Uterus (tissue), 3 donors: ENCODE measurements at regions not wholly inside any gene's neighbourhood (a gene's known extent, or its start where the extent isn't known, plus 50 kb on each side); places are given as distances from the start of the nearest gene placed in this dataset.

ENCODE experiments used
- DNase-seq, 2 donors: peaks; one replicate each; pipeline ENCODE4 v3.0.0-alpha.2; 2019 to 2020
- H3K27ac ChIP-seq, 2 donors: fragments of 200-600 bp; sonication (generic); 1 replicate in 1 of 2; 2 replicates in 1 of 2; pipeline ENCODE4 v1.5.1; 2016 to 2018
- H3K27me3 ChIP-seq, 2 donors: fragments of 200-600 bp; sonication (generic); one replicate each; pipeline ENCODE4 v1.5.1; 2018 to 2019; ENCODE audit warnings: control low read depth in 1 of 2
- H3K36me3 ChIP-seq, 2 donors: fragments of 200-600 bp; sonication (generic); one replicate each; pipeline ENCODE4 v1.5.1; 2019; ENCODE audit warnings: control low read depth in 1 of 2
- H3K4me1 ChIP-seq, 2 donors: fragments of 200-600 bp; sonication (generic); one replicate each; pipeline ENCODE4 v1.5.1; 2018 to 2019; ENCODE audit warnings: control low read depth in 1 of 2
- H3K4me3 ChIP-seq, 2 donors: fragments of 200-600 bp; sonication (generic); 1 replicate in 1 of 2; 2 replicates in 1 of 2; pipeline ENCODE4 v1.5.1; 2018 to 2019; ENCODE audit warnings: mild to moderate bottlenecking in 1 of 2
- H3K9me3 ChIP-seq, 2 donors: fragments of 200-600 bp; sonication (generic); one replicate each; pipeline ENCODE4 v1.5.1; 2019; ENCODE audit warnings: control low read depth in 1 of 2
- CTCF ChIP-seq, 4 experiments: fragments of 200-600 bp in 2 of 4; fragments of 450-650 bp in 2 of 4; sonication (generic) in 2 of 4; IDR thresholded peaks; one replicate each; pipeline ENCODE4 v1.5.1; 2016 to 2019; ENCODE audit warnings: antibody characterized with exemption in 4 of 4, mild to moderate bottlenecking in 2 of 4, moderate library complexity in 1 of 4
- POLR2A ChIP-seq, 2 donors: fragments of 450-650 bp; IDR thresholded peaks; one replicate each; pipeline ENCODE4 v1.6.1; 2016; ENCODE audit warnings: antibody characterized with exemption in 2 of 2, mild to moderate bottlenecking in 1 of 2, moderate library complexity in 1 of 2
- intact Hi-C: fragments of 100-400 bp; cut with DNase I; formaldehyde crosslinking; loops from one replicate; pipeline ENCODE4 v1.15.1; 2023; ENCODE audit warnings: low total_unique reads
- donor health status: DM: yes; HTN: yes; CAD: no.

DNA sequence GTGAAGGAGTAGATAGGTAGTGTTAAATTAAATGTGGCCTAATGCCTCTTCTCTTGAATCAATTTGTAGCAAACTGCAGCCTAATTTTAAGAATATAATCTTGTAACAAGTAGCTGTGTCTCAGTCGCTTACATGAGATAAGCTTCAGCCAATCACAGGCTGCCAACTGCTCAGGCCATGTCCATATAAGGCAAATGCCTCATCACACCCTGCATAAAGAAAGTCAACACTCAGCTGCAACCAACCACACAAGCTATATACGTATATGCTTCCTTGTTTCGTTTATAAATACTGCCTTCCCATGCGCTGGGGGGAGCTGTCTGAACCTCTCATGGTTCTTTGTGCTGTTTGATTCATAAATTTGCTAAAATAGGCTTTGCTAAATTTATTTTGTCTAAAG, 476.3 kb downstream of the TRIB2 start:
- H3K36me3 ChIP-seq: no peaks in the 10 kb centered on the region
- TF ChIP-seq CTCF (IDR thresholded peaks at IDR 0.05): no peak
- TF ChIP-seq POLR2A (IDR thresholded peaks at IDR 0.05): no peak
- no peaks in the 10 kb centered on the region for H3K4me1 ChIP-seq
- H3K27ac ChIP-seq: no peak overlapping the region
- H3K27me3 ChIP-seq: no peaks in the 10 kb centered on the region
- no peaks in the 10 kb centered on the region for H3K9me3 ChIP-seq
- intact Hi-C loops: no loop called here
- no peak overlapping the region for H3K4me3 ChIP-seq
- DNase-seq: no peak

- Histone ChIP-seq H3K27me3 (no peaks in the 10 kb centered on the region), H3K27ac (no peak overlapping the region), H3K4me3 (no peak overlapping the region), H3K4me1 (no peaks in the 10 kb centered on the region), H3K9me3 (no peaks in the 10 kb centered on the region), H3K36me3 (no peaks in the 10 kb centered on the region)
- DNase-seq: no peak
- TF ChIP-seq POLR2A (IDR thresholded peaks at IDR 0.05): no peak
- no peak for TF ChIP-seq CTCF (IDR thresholded peaks at IDR 0.05)
- intact Hi-C loops: no loop called here
Observed at GRCh38 chr2:13193900-13194299, 477.2 kb downstream of the TRIB2 start.

- no peak for DNase-seq
- no peak overlapping the region for H3K4me3 ChIP-seq
- H3K27ac ChIP-seq: no peak overlapping the region
- TF ChIP-seq POLR2A (IDR thresholded peaks at IDR 0.05) (no peak), CTCF (IDR thresholded peaks at IDR 0.05) (no peak)
- H3K27me3 ChIP-seq: no peaks in the 10 kb centered on the region
- H3K9me3 ChIP-seq: no peaks in the 10 kb centered on the region
- intact Hi-C loops: no loop called here
- H3K36me3 ChIP-seq: no peaks in the 10 kb centered on the region
- no peaks in the 10 kb centered on the region for H3K4me1 ChIP-seq
Observed at GRCh38 chr2:13195270-13195669, 478.5 kb downstream of the TRIB2 start.

GRCh38 chr2:13197248-13197647, 480.5 kb downstream of the TRIB2 start:
- Histone ChIP-seq H3K36me3 (no peaks in the 10 kb centered on the region), H3K27me3 (no peaks in the 10 kb centered on the region), H3K9me3 (no peaks in the 10 kb centered on the region), H3K4me1 (no peaks in the 10 kb centered on the region), H3K4me3 (no peak overlapping the region), H3K27ac (no peak overlapping the region)
- no peak for DNase-seq
- no peak for TF ChIP-seq POLR2A (IDR thresholded peaks at IDR 0.05)
- no peak for TF ChIP-seq CTCF (IDR thresholded peaks at IDR 0.05)
- intact Hi-C loops: no loop called here

GRCh38 chr2:13201924-13202323, 485.2 kb downstream of the TRIB2 start:
- H3K27me3 ChIP-seq: no peaks in the 10 kb centered on the region
- DNase-seq: no peak
- no peak overlapping the region for H3K27ac ChIP-seq
- no peaks in the 10 kb centered on the region for H3K36me3 ChIP-seq
- no peak overlapping the region for H3K4me3 ChIP-seq
- TF ChIP-seq CTCF (IDR thresholded peaks at IDR 0.05) (no peak), POLR2A (IDR thresholded peaks at IDR 0.05) (no peak)
- intact Hi-C loops: no loop called here
- no peaks in the 10 kb centered on the region for H3K4me1 ChIP-seq
- no peaks in the 10 kb centered on the region for H3K9me3 ChIP-seq
